AG04449 (cell line): ENCODE measurements at regions not wholly inside any gene's neighbourhood (a gene's known extent, or its start where the extent isn't known, plus 50 kb on each side); places are given as distances from the start of the nearest gene placed in this dataset.

ENCODE experiments used
- CTCF ChIA-PET: fragments of 350-600 bp; formaldehyde crosslinking; extraction: SDS; loops from one replicate; lab custom pipeline; 2021; ENCODE audit warnings: antibody characterized with exemption; lab: Yijun Ruan, JAX
- POLR2A ChIA-PET: fragments of 400-600, 350-600 bp; formaldehyde crosslinking; extraction: SDS; loops from one replicate; lab custom pipeline; 2020; ENCODE audit warnings: antibody characterized with exemption, inconsistent platforms; lab: Yijun Ruan, JAX
- DNase-seq: peaks from one replicate; pipeline ENCODE4 v3.0.0-alpha.2; 2010; ENCODE audit warnings: low read depth, low spot score
- H3K4me3 ChIP-seq: 2 replicates; pipeline ENCODE4 v1.5.1; 2011; ENCODE audit warnings: low read depth, mild to moderate bottlenecking, control low read depth, low read length
- TF ChIP-seq, protein P1 (sequence below): IDR thresholded peaks from one replicate; pipeline ENCODE4 v1.5.1; 2011; ENCODE audit warnings: mild to moderate bottlenecking, moderate library complexity, low read length, control low read depth, inconsistent platforms; ENCODE audit not compliant: insufficient read depth; ENCODE audit errors: missing control alignments

- TF ChIP-seq, protein P1, sequence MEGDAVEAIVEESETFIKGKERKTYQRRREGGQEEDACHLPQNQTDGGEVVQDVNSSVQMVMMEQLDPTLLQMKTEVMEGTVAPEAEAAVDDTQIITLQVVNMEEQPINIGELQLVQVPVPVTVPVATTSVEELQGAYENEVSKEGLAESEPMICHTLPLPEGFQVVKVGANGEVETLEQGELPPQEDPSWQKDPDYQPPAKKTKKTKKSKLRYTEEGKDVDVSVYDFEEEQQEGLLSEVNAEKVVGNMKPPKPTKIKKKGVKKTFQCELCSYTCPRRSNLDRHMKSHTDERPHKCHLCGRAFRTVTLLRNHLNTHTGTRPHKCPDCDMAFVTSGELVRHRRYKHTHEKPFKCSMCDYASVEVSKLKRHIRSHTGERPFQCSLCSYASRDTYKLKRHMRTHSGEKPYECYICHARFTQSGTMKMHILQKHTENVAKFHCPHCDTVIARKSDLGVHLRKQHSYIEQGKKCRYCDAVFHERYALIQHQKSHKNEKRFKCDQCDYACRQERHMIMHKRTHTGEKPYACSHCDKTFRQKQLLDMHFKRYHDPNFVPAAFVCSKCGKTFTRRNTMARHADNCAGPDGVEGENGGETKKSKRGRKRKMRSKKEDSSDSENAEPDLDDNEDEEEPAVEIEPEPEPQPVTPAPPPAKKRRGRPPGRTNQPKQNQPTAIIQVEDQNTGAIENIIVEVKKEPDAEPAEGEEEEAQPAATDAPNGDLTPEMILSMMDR: no peak
- ChIA-PET CTCF (no interaction called here), POLR2A (no interaction called here)
- DNase-seq: no peak
- H3K4me3 ChIP-seq: no peak overlapping the region
Measured at GRCh38 chr1:5595531-5596170, 396.6 kb downstream of the NPHP4 start.

- CTCF ChIA-PET: no interaction called here
- POLR2A ChIA-PET: no interaction called here
- no peak for DNase-seq
- H3K4me3 ChIP-seq: no peak overlapping the region
- TF ChIP-seq, protein P1: no peak
Measured at GRCh38 chr1:5594056-5594956, 397.9 kb downstream of the NPHP4 start.

GRCh38 chr1:5590717-5591116 lies 401.5 kb downstream of the NPHP4 start:
- TF ChIP-seq, protein P1: no peak
- no peak for DNase-seq
- ChIA-PET POLR2A (no interaction called here), CTCF (no interaction called here)
- no peak overlapping the region for H3K4me3 ChIP-seq

DNA sequence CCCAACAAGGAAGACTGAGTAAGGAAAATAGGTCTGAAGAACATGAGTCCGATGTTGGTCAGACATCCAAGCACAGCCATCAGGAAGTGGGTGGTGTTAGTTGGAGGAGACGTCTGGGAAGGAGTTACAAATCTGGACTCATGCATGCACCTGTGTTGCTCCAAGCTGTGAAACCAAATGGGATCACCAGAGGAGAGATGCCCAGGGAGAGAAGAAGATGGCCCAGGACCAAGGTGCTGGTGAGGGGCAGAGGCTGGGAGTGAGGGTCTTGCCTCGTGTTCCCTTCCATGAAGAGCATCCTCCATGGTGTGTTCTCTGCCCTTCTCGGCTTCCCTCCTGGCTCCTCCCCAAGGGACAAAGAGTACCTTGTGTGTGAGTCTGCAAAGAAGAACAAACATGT lies 405.6 kb downstream of the NPHP4 start:
- no peak for DNase-seq
- H3K4me3 ChIP-seq: no peak overlapping the region
- CTCF ChIA-PET: no interaction called here
- POLR2A ChIA-PET: no interaction called here
- TF ChIP-seq, protein P1: no peak

- H3K4me3 ChIP-seq: no peak overlapping the region
- POLR2A ChIA-PET: no interaction called here
- no peak for DNase-seq
- TF ChIP-seq, protein P1: no peak
- CTCF ChIA-PET: no interaction called here
Measured at GRCh38 chr1:5585256-5585655, 407.0 kb downstream of the NPHP4 start.

DNA sequence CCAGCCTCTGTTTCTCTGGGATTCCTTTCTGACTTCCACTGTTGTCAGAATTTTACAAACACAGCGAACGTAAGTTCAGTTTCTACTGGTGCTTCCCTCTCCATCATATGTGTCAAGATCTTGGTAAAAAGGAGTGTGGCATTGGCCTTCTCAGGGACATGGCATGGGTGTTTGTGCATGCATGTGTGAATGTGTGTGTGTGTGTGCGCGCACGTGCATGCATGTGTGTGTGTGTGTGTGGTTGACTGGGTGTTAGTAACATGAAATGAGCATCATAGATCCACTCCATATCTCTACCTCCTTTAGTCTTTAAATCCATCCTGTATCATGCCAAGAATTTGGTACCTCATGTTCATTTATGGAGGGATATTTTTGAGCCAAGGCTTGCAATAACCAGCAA lies 411.3 kb downstream of the NPHP4 start:
- H3K4me3 ChIP-seq: no peak overlapping the region
- TF ChIP-seq, protein P1: no peak
- ChIA-PET POLR2A (no interaction called here), CTCF (no interaction called here)
- no peak for DNase-seq
